GM18873 (cell line): ENCODE measurements at regions not wholly inside any gene's neighbourhood (a gene's known extent, or its start where the extent isn't known, plus 50 kb on each side); places are given as distances from the start of the nearest gene placed in this dataset.

ENCODE experiments used
- ATAC-seq: cut with Tn5 transposase; IDR thresholded peaks from one replicate; pipeline ENCODE4 v1.9.1; 2021; ENCODE audit warnings: mild to moderate bottlenecking, moderate library complexity, moderate number of reproducible peaks; ENCODE audit not compliant: unreplicated experiment, low FRiP score

GRCh38 chr1:208748387-208749165 is 504.4 kb upstream of the PLXNA2 start:
- ATAC-seq: no peak

- ATAC-seq: no peak
These were observed 512.3 kb upstream of the PLXNA2 start for GRCh38 chr1:208756339-208756981.

- no peak for ATAC-seq
These were observed 513.7 kb upstream of the PLXNA2 start for GRCh38 chr1:208757846-208758245.

DNA sequence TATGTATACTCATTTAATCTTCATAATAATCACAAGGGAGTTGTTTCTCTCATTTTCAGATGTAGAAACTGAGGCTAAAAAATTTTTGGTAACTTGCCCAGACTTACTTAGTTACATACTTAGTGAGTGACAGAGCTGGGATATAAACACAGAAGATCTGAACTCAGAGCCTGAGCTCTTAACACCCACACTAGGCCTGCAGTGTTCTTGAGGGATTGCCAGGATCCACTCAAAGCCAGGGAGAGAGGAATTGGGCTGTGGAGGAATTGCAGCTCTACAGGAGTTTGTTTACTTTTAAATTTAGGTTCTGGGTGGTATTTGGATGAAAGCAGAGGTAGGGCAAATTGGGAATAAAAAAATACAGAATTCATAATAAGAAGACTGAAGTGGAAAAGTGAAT is 515.1 kb upstream of the PLXNA2 start:
- ATAC-seq: no peak

- no peak for ATAC-seq
These were observed 519.8 kb upstream of the PLXNA2 start for GRCh38 chr1:208763971-208764370.

DNA sequence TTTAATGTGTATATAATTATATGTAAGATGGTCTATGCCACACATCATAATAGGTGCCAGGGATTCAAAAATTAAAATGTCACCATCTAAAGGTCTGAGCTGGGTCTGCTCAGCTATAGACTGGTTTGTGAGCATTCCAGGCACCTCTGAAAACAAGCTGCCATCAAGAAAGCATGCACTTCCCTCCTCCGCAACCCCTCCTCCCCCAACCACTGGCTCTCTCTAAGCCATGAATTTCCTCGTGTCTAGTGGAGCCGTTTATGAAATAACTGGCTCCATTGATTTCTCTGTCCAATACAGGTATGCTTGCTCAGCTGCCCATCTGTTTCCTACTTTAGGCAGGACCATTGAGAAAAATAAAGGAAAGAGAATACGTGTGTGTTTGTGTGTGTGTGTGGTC is 522.6 kb upstream of the PLXNA2 start:
- ATAC-seq: no peak

DNA sequence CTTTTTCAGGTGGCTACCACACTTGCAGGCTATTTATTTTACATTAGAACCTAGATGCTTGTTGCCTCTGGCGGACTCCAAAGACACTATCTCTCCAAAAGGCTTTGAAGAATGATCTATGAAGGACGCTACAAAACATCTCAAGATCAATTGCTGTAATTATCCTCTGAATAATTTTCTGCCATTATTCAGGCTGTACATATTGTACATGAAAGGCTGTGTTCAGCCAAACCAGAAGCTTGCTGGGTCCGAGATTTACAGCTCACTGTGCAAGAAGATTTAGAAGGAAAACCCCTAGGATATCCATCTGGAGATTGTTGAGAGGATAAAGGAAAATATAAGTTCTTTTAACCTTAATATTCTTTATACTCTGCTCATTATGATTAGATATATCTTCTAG is 523.6 kb upstream of the PLXNA2 start:
- no peak for ATAC-seq

DNA sequence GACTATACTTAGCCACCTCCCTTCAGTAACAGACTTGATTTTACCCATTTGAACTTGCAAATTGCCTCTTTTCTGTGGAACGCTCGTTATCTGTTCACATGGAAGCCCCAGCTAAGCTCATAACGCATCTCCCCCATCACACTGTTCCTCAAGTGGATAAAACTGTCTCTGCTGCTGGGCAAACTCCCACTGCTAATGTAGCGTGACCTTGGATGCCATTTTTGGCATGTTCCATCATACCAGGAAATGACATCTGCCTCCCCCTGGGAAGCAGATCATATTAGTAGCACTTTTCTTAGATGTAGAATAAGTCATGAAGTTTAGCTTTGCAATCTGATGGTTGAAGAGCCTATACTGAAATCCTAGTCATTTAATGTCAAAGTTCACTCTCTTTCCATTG is 528.7 kb upstream of the PLXNA2 start:
- no peak for ATAC-seq

DNA sequence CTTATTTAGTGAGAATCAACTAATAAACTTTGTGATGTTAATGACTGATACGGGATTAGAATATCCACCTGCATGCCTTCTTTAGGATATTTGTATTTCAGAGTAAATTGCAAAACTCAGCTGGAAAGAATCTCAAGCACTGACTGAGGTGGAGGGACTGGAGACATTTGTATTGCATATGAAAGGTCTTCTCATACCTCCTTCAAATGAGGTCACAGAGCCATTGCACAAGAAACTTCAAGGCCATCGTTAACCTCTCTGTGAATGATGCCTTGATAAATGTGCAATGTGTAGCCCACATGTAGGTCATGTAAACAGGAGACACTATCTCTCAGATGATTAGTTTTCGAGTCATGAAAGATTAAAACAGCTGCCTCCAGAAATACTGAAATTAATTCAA is 531.7 kb upstream of the PLXNA2 start:
- ATAC-seq: no peak

GRCh38 chr1:208778417-208778816 is 534.2 kb upstream of the PLXNA2 start:
- ATAC-seq: no peak

- no peak for ATAC-seq
These were observed 537.3 kb upstream of the PLXNA2 start for GRCh38 chr1:208781391-208782045.

DNA sequence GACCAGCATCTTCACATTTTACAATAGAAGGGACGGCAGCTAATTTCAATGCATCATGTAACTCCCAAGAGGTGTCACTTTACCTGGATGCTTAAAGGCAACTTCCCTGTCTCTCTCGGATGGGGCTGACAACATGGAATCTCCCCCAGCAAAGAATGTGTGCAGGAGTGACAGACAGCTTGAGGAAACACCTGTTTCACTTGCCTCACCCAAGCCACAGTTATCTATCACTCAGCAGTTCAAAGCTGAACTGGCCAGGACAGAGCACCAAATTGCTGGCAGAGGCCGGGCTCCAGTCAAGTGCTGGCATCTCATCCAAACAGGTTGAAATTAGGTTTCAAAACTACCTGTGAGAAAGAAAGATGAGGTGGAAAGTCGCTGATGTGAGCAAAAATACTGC is 538.0 kb upstream of the PLXNA2 start:
- no peak for ATAC-seq

DNA sequence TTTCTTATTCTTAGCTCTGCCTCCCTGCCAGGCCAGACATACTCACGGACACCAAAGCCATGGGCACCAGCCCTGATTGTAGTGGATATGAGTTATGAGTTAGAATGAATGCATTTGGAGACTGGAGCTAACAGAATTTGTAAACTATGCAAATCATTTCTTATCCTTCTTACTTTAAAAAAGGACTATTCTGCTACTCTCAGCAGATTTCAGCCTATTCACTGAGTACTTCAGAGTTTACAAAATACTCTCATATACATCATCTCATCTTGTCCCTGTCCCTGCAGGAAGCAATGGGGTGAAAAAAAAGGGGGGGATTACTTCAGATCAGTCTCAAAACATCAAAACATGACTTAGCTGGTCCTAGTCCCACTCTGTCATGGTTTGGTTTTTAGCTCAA is 541.4 kb upstream of the PLXNA2 start:
- ATAC-seq: no peak

DNA sequence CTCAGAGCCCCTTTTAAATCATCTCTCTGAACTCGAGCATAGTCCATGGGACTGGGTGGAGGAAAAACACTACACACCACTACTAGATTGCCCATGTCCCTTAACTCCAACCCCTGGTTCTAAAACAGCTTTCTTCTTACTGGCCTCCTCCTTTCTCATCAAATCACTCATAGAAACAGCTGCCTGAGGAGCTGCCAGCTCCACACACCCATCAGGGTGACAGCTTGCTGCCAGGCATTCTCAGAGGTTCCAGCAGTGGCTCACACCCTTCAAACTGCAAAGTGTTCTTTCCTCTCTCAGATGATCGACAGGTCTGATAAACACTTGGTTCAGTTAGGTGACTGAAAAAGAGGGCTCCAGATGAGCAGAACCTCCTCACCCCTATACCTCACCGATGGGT is 543.0 kb upstream of the PLXNA2 start:
- no peak for ATAC-seq

- ATAC-seq: no peak
These were observed 543.9 kb upstream of the PLXNA2 start for GRCh38 chr1:208788013-208788540.

DNA sequence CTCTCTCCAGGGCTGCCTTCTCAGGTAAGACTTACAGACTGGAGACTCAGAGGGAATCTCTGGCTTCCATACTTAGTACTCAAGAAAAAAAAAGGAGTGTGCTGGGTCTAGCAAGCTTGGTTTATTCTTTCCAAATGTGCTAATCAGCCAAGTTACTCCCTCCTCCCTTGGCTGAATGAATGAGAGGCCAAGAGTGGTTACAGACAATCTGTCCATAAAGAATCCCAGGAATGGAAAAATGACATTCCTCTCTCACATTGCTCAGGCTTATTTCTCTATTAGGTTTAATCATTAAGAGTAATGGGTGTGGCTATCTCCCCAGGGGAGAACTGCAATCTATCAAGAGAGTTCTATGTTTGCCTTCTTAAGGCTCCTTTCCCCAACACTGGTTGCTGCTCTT is 547.3 kb upstream of the PLXNA2 start:
- no peak for ATAC-seq

GRCh38 chr1:208793861-208794345 is 549.7 kb upstream of the PLXNA2 start:
- ATAC-seq: no peak

DNA sequence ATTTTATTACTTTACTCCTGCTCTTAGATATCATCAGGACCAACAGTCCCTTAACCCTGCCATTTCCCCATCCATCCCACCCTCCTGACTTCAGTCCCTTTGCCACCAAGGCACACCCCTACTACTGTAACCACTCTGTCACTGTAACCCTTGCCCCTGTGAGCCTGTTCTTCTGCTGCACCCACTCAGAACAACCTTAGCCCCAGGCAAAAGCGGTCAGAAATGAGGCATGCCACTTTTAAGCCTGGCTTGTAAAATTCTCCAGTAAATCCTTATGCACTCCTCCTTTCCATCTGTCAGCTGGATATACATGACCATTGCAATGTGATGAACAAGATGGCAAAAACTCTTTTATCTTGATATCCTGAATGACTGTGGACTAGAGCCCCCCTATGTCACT is 555.0 kb upstream of the PLXNA2 start:
- ATAC-seq: no peak

DNA sequence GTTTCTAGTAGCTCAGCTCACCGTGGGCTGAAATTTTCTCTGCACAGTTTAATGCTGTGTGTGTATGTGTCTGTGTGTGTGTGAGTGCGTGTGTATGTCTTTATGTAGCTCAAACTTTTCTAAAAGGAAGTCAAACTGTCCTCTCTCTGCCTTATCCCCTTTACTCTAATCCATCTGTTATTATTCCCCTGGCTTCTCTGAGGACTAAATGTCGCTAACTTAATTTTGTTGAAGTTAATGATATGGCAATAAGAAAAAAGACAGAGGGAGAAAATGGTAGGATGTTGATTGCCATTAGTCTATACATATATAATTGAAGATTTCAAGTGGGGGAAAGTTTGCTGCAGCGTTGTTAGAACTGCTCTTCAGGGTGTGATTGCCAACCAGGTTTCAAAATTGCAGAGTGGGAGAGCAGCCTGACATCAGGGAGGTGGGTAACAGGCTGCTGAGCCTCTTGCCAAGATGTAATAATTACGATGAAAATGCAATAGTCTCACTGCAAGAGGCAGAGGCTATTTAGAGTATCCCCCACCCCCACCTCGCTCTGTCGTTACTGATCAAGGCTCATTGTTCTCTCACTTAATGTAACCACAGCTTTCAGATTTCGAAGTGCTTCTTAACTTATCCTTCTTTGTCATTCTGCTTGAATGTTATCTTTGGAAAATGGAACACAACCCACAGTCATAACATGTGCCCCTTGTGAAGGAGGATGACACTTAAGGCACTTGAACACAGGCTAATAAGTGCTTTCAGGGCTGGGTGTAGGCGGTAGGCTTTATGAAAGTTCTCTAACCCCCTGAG is 559.0 kb upstream of the PLXNA2 start:
- ATAC-seq: no peak

DNA sequence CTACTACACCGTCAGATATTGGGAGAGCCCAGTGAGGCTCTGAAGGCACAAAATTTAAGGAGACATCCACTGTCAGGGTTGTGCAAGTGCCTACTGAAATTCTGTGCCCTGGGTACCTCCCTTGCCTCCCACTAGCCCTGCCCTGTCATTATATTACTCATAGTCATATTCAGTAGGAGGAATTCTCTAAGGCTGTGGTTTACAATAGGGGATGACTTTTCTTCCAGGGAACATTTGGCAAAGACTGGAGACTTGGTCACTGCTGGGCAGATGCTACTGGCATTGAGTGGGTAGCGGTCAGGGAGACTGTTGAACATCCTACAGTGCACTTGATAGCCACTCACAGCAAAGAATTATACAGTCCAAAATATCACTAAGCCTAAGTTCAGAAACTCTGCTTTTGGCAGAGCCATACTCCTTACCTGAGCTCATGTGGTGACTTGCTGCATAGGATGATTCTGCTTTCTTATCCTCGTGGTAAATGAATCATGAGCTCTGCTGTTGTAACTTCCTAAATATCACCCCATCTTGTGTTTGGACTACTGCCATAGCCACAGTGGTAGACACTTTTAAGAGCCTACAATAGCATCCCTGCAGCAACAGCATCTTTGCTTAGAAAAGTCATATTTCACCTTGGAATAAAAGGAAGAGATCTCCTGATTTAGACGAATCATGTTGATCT is 563.4 kb upstream of the PLXNA2 start:
- ATAC-seq: no peak
